Esophagus muscularis mucosa (tissue), 4 donors: ENCODE measurements at regions not wholly inside any gene's neighbourhood (a gene's known extent, or its start where the extent isn't known, plus 50 kb on each side); places are given as distances from the start of the nearest gene placed in this dataset.
A peak's percentile ranks its signal among the peaks of the same experiment; 100 is the strongest.

ENCODE experiments used
- DNase-seq: peaks from one replicate; pipeline ENCODE4 v3.0.0-alpha.2; 2017; ENCODE audit errors: extremely low spot score
- H3K27ac ChIP-seq, 4 donors: fragments of 200-600 bp; sonication (generic); replicated peaks in 1 of 4; 1 replicate in 3 of 4; 2 replicates in 1 of 4; pipeline ENCODE4 v1.5.1; 2016 to 2019; ENCODE audit warnings: mild to moderate bottlenecking in 1 of 4
- H3K27me3 ChIP-seq, 4 donors: fragments of 200-600 bp; sonication (generic); one replicate each; pipeline versions ENCODE4 v1.5.1 to v1.6.0; 2016 to 2019
- H3K36me3 ChIP-seq, 4 donors: fragments of 200-600 bp; sonication (generic); one replicate each; pipeline ENCODE4 v1.5.1; 2016 to 2019
- H3K4me1 ChIP-seq, 4 donors: fragments of 200-600 bp; sonication (generic); one replicate each; pipeline ENCODE4 v1.5.1; 2016 to 2019
- H3K4me3 ChIP-seq, 4 donors: fragments of 200-600 bp; sonication (generic); 1 replicate in 2 of 4; 2 replicates in 2 of 4; pipeline ENCODE4 v1.5.1; 2016 to 2019; ENCODE audit warnings: mild to moderate bottlenecking in 4 of 4, moderate library complexity in 1 of 4
- H3K9me3 ChIP-seq, 4 donors: fragments of 200-600 bp; sonication (generic); 1 replicate in 3 of 4; 2 replicates in 1 of 4; pipeline ENCODE4 v1.5.1; 2016 to 2019
- EP300 ChIP-seq: sonication (generic); formaldehyde crosslinking; IDR thresholded peaks from one replicate; pipeline ENCODE4 v1.6.1; 2017; ENCODE audit warnings: antibody characterized with exemption
- POLR2A ChIP-seq: fragments of 450-650 bp; IDR thresholded peaks from one replicate; pipeline ENCODE4 v1.6.1; 2017; ENCODE audit warnings: antibody characterized with exemption, moderate library complexity, mild to moderate bottlenecking, low read depth
- POLR2AphosphoS5 ChIP-seq, 2 donors: sonication (generic); formaldehyde crosslinking; IDR thresholded peaks; one replicate each; pipeline ENCODE4 v1.6.1; 2017; ENCODE audit warnings: antibody characterized with exemption in 2 of 2
- WGBS: methylation state at CpG from one replicate; pipeline ENCODE4 v1.1.5; 2018; 5-methylcytosine and 5-hydroxymethylcytosine counted together
- intact Hi-C: fragments of 100-400 bp; cut with DNase I; formaldehyde crosslinking; loops from one replicate; pipeline ENCODE4 v1.15.1; 2023
- TF ChIP-seq, protein P1 (sequence below), 3 experiments: fragments of 200-600 bp in 2 of 3; fragments of 450-650 bp in 1 of 3; sonication (generic) in 2 of 3; IDR thresholded peaks; one replicate each; pipeline ENCODE4 v1.5.1; 2017 to 2019; ENCODE audit warnings: antibody characterized with exemption in 3 of 3, mild to moderate bottlenecking in 2 of 3, moderate library complexity in 1 of 3

GRCh38 chr7:16986755-16987154, 105.0 kb upstream of the AGR3 start:
- Histone ChIP-seq H3K36me3 (no peaks in the 10 kb centered on the region), H3K27me3 (no peaks in the 10 kb centered on the region), H3K4me1 (peaks cover 8 to 27% (median 16%) of the 10 kb centered on the region in 4 donors), H3K9me3 (no peaks in the 10 kb centered on the region), H3K27ac (no peak overlapping the region), H3K4me3 (no peak overlapping the region)
- WGBS = 69% methylated on average over 1 of the region's 1 CpG
- DNase-seq = no peak
- intact Hi-C loops = no loop called here
- TF ChIP-seq POLR2AphosphoS5 (IDR thresholded peaks at IDR 0.05) = no peak
- TF ChIP-seq, protein P1, sequence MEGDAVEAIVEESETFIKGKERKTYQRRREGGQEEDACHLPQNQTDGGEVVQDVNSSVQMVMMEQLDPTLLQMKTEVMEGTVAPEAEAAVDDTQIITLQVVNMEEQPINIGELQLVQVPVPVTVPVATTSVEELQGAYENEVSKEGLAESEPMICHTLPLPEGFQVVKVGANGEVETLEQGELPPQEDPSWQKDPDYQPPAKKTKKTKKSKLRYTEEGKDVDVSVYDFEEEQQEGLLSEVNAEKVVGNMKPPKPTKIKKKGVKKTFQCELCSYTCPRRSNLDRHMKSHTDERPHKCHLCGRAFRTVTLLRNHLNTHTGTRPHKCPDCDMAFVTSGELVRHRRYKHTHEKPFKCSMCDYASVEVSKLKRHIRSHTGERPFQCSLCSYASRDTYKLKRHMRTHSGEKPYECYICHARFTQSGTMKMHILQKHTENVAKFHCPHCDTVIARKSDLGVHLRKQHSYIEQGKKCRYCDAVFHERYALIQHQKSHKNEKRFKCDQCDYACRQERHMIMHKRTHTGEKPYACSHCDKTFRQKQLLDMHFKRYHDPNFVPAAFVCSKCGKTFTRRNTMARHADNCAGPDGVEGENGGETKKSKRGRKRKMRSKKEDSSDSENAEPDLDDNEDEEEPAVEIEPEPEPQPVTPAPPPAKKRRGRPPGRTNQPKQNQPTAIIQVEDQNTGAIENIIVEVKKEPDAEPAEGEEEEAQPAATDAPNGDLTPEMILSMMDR (IDR thresholded peaks at IDR 0.05) = no peak
- TF ChIP-seq EP300 = no peak
- no peak for TF ChIP-seq POLR2A

- DNase-seq = no peak
- intact Hi-C loops = no loop called here
- Histone ChIP-seq H3K27ac (peak overlapping the region; percentile 5 to 62 (median 26)), H3K4me1 (peaks cover 3 to 15% (median 10%) of the 10 kb centered on the region in 4 donors), H3K36me3 (no peaks in the 10 kb centered on the region), H3K4me3 (peak overlapping the region in 2 of 4 donors; percentile 8 to 41), H3K9me3 (no peaks in the 10 kb centered on the region), H3K27me3 (no peaks in the 10 kb centered on the region)
- TF ChIP-seq, protein P1 (IDR thresholded peaks at IDR 0.05) = no peak
- TF ChIP-seq EP300 = peak; percentile 26
- no peak for TF ChIP-seq POLR2A
- TF ChIP-seq POLR2AphosphoS5 (IDR thresholded peaks at IDR 0.05) = peak; percentile 10 to 61
- 24% methylated on average over 7 of the region's 7 CpGs for WGBS
Observed at GRCh38 chr7:16989811-16990413, 108.1 kb upstream of the AGR3 start.

DNA sequence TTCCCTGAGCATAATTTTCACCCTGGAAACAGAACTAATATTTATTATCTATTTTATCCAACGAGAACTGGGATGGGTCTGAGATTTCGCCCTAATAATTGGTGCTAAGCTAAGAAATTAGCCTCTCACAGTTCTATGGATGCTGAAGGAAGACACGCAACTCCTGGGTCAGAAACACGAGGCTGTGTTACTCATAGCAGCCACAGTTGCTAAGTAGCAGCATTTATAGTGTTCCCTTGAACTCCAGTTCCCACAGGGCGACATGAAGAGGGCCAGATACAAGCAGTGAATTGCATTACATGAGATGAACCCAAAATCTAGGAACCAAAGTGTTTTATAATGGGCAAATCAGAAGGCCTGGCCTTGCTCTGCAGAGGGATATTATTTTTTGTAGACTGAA, 109.8 kb upstream of the AGR3 start:
- H3K4me3 ChIP-seq = no peak overlapping the region
- 82% methylated on average over 5 of the region's 5 CpGs for WGBS
- peaks cover 3 to 15% (median 10%) of the 10 kb centered on the region in 4 donors for H3K4me1 ChIP-seq
- intact Hi-C loops = no loop called here
- DNase-seq = no peak
- no peaks in the 10 kb centered on the region for H3K36me3 ChIP-seq
- H3K27ac ChIP-seq = no peak overlapping the region
- peaks cover 0 to 3% (median 1%) of the 10 kb centered on the region in 4 donors for H3K9me3 ChIP-seq
- TF ChIP-seq, protein P1 (IDR thresholded peaks at IDR 0.05) = no peak
- H3K27me3 ChIP-seq = no peaks in the 10 kb centered on the region

DNA sequence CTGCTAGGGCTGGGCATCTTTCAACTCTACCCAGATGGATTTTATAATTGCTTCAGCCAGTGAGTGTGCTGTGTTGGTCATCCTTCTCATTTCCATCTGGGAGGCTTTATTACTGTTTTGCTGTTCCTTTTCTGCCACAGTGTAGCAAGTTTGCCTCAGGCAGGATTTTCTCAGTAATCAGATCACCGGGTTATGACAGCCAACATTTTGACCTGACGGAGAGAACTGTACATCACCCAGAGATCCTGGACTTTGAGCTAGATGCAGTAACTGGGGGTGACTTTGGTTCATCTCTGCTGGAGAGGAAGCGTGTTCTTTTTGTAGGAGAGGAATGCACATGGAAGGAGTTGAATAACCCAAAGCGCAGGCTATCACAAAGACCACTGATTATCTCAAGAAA, 111.8 kb upstream of the AGR3 start:
- H3K4me3 ChIP-seq = no peak overlapping the region
- H3K27ac ChIP-seq = no peak overlapping the region
- peaks cover 3 to 15% (median 10%) of the 10 kb centered on the region in 4 donors for H3K4me1 ChIP-seq
- TF ChIP-seq POLR2AphosphoS5 (IDR thresholded peaks at IDR 0.05) = no peak
- no peak for TF ChIP-seq EP300
- TF ChIP-seq, protein P1 (IDR thresholded peaks at IDR 0.05) = no peak
- TF ChIP-seq POLR2A = no peak
- intact Hi-C loops = no loop called here
- H3K36me3 ChIP-seq = no peaks in the 10 kb centered on the region
- WGBS = 89% methylated on average over 4 of the region's 4 CpGs
- no peaks in the 10 kb centered on the region for H3K27me3 ChIP-seq
- DNase-seq = no peak
- H3K9me3 ChIP-seq = peaks cover 0 to 12% (median 6%) of the 10 kb centered on the region in 4 donors

GRCh38 chr7:16998481-16999051, 116.8 kb upstream of the AGR3 start:
- H3K4me1 ChIP-seq = no peaks in the 10 kb centered on the region
- no peak for DNase-seq
- no peak overlapping the region for H3K27ac ChIP-seq
- WGBS = 41% methylated on average over 1 of the region's 1 CpG
- H3K4me3 ChIP-seq = no peak overlapping the region
- TF ChIP-seq EP300 = no peak
- TF ChIP-seq, protein P1 (IDR thresholded peaks at IDR 0.05) = no peak
- no peak for TF ChIP-seq POLR2A
- no peak for TF ChIP-seq POLR2AphosphoS5 (IDR thresholded peaks at IDR 0.05)
- no peaks in the 10 kb centered on the region for H3K27me3 ChIP-seq
- H3K36me3 ChIP-seq = no peaks in the 10 kb centered on the region
- H3K9me3 ChIP-seq = peaks cover 0 to 12% (median 6%) of the 10 kb centered on the region in 4 donors
- intact Hi-C loops = no loop called here
